ENCODE measurements at regions not wholly inside any gene's neighbourhood (a gene's known extent, or its start where the extent isn't known, plus 50 kb on each side); places are given as distances from the start of the nearest gene placed in this dataset.

DNA sequence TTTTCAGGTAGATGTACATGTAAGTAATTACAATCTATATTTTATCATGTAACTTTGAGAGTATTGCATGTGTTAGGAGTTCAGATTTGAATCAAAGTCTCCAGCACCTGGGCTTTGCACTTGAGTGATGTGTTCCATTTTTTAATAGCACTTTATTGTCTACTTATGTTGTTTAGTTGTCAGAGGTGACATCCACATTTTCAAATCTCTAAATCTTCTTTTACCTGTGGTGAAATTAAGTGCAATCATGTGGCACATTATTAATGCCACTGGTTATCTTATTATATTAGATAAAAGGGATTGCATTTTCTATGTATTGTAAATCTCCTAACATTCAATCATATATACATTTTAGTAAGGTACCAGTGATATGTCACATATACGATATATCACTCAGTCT is 333.4 kb downstream of the AASDHPPT start:
- CTCF ChIA-PET, result no interaction called here
- no peak overlapping the region for H3K4me3 ChIP-seq (ENCODE audit: low read depth in 2 of 2, low read length in 2 of 2)
- POLR2A ChIA-PET, result no interaction called here
- BruUV-seq (replicated peaks), result no TSS peak
- no peaks in the 10 kb centered on the region for H3K27me3 ChIP-seq (ENCODE audit: control insufficient read depth, insufficient read depth, low read length)
- in situ Hi-C loops (cut with HindIII; ENCODE audit: low pct_unique_long_range_greater_than_20kb, low sequenced_read_pairs) (no loop called here), intact Hi-C loops (cut with micrococcal nuclease; ENCODE audit: unreplicated experiment) (loop anchor here (10.0 kb wide), 1 partner anchor 64 kb away; no protein-coding TSS in a partner anchor)
- no peaks in the 10 kb centered on the region for H3K36me3 ChIP-seq (ENCODE audit: control insufficient read depth, insufficient read depth, low read length)
- TF ChIP-seq, protein P1, sequence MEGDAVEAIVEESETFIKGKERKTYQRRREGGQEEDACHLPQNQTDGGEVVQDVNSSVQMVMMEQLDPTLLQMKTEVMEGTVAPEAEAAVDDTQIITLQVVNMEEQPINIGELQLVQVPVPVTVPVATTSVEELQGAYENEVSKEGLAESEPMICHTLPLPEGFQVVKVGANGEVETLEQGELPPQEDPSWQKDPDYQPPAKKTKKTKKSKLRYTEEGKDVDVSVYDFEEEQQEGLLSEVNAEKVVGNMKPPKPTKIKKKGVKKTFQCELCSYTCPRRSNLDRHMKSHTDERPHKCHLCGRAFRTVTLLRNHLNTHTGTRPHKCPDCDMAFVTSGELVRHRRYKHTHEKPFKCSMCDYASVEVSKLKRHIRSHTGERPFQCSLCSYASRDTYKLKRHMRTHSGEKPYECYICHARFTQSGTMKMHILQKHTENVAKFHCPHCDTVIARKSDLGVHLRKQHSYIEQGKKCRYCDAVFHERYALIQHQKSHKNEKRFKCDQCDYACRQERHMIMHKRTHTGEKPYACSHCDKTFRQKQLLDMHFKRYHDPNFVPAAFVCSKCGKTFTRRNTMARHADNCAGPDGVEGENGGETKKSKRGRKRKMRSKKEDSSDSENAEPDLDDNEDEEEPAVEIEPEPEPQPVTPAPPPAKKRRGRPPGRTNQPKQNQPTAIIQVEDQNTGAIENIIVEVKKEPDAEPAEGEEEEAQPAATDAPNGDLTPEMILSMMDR (IDR thresholded peaks at IDR 0.05), result no peak
- TF ChIP-seq POLR2AphosphoS5 (IDR thresholded peaks at IDR 0.05; ENCODE audit: low read depth, low read length) (no peak), REST (IDR thresholded peaks at IDR 0.05; ENCODE audit: insufficient read depth in 1 of 2, low read depth in 2 of 2, low read length in 1 of 2) (no peak), SIN3A (IDR thresholded peaks at IDR 0.05; ENCODE audit: borderline replicate concordance, insufficient read depth, low read depth, low read length) (no peak), TCF7L2 (IDR thresholded peaks at IDR 0.05; ENCODE audit: low read depth, low read length) (no peak)
- no peak overlapping the region for H3K27ac ChIP-seq (ENCODE audit: low read length)
- no peak for ATAC-seq
- H3K4me1 ChIP-seq (ENCODE audit: control insufficient read depth, insufficient read depth, low read length), result no peaks in the 10 kb centered on the region
- peaks cover 3% of the 10 kb centered on the region for H3K9me3 ChIP-seq (ENCODE audit: control insufficient read depth, insufficient read depth, low read depth, low read length)
- DNase-seq (ENCODE audit: low read depth, low spot score), result no peak

- intact Hi-C loops (cut with micrococcal nuclease; ENCODE audit: unreplicated experiment), result loop anchor here (10.0 kb wide), 1 partner anchor 62 kb away; no protein-coding TSS in a partner anchor
- CTCF ChIA-PET, result no interaction called here
- Histone ChIP-seq H3K27ac (ENCODE audit: low read length) (no peak overlapping the region), H3K36me3 (ENCODE audit: control insufficient read depth, insufficient read depth, low read length) (no peaks in the 10 kb centered on the region), H3K27me3 (ENCODE audit: control insufficient read depth, insufficient read depth, low read length) (no peaks in the 10 kb centered on the region), H3K4me1 (ENCODE audit: control insufficient read depth, insufficient read depth, low read length) (no peaks in the 10 kb centered on the region), H3K9me3 (ENCODE audit: control insufficient read depth, insufficient read depth, low read depth, low read length) (peaks cover under 1% of the 10 kb centered on the region; the same call in 1 of the 2 replicates), H3K4me3 (ENCODE audit: low read depth in 2 of 2, low read length in 2 of 2) (no peak overlapping the region)
- TF ChIP-seq SIN3A (IDR thresholded peaks at IDR 0.05; ENCODE audit: borderline replicate concordance, insufficient read depth, low read depth, low read length) (no peak), TCF7L2 (IDR thresholded peaks at IDR 0.05; ENCODE audit: low read depth, low read length) (no peak), REST (IDR thresholded peaks at IDR 0.05; ENCODE audit: insufficient read depth in 1 of 2, low read depth in 2 of 2, low read length in 1 of 2) (no peak), POLR2AphosphoS5 (IDR thresholded peaks at IDR 0.05; ENCODE audit: low read depth, low read length) (no peak)
- TF ChIP-seq, protein P1 (IDR thresholded peaks at IDR 0.05), result no peak
- in situ Hi-C loops (cut with HindIII; ENCODE audit: low pct_unique_long_range_greater_than_20kb, low sequenced_read_pairs), result no loop called here
- BruUV-seq (replicated peaks), result no TSS peak
- POLR2A ChIA-PET, result no interaction called here
- ATAC-seq (no peak), DNase-seq (ENCODE audit: low read depth, low spot score) (no peak)
These were observed 335.8 kb downstream of the AASDHPPT start for GRCh38 chr11:106413222-106413621.
